ENCODE measurements at regions not wholly inside any gene's neighbourhood (a gene's known extent, or its start where the extent isn't known, plus 50 kb on each side); places are given as distances from the start of the nearest gene placed in this dataset.

- no peaks in the 10 kb centered on the region for H3K9me3 Mint-ChIP-seq
- no peak overlapping the region for H3K4me3 Mint-ChIP-seq
- H3K36me3 Mint-ChIP-seq (ENCODE audit: insufficient read depth): no peaks in the 10 kb centered on the region
- no peak for DNase-seq
- H3K4me1 Mint-ChIP-seq (ENCODE audit: low read depth): peaks cover 2% of the 10 kb centered on the region
- no peaks in the 10 kb centered on the region for H3K27me3 Mint-ChIP-seq (ENCODE audit: low read depth)
- ATAC-seq: no peak
Measured at GRCh38 chr15:70151462-70151861, 53.7 kb upstream of the TLE3 start.

GRCh38 chr15:70151003-70151402 lies 53.3 kb upstream of the TLE3 start:
- H3K27me3 Mint-ChIP-seq (ENCODE audit: low read depth): no peaks in the 10 kb centered on the region
- no peak for ATAC-seq
- H3K4me1 Mint-ChIP-seq (ENCODE audit: low read depth): peaks cover 2% of the 10 kb centered on the region
- no peak overlapping the region for H3K4me3 Mint-ChIP-seq
- H3K9me3 Mint-ChIP-seq: no peaks in the 10 kb centered on the region
- no peak for DNase-seq
- H3K36me3 Mint-ChIP-seq (ENCODE audit: insufficient read depth): no peaks in the 10 kb centered on the region

- Mint-ChIP-seq H3K27me3 (ENCODE audit: low read depth) (no peaks in the 10 kb centered on the region), H3K9me3 (no peaks in the 10 kb centered on the region), H3K4me1 (ENCODE audit: low read depth) (peaks cover 2% of the 10 kb centered on the region), H3K36me3 (ENCODE audit: insufficient read depth) (no peaks in the 10 kb centered on the region), H3K4me3 (no peak overlapping the region)
- DNase-seq: no peak
- ATAC-seq: no peak
Measured at GRCh38 chr15:70150405-70150747, 52.7 kb upstream of the TLE3 start.

- no peak overlapping the region for H3K4me3 Mint-ChIP-seq
- peaks cover 4% of the 10 kb centered on the region for H3K27me3 Mint-ChIP-seq (ENCODE audit: low read depth)
- H3K9me3 Mint-ChIP-seq: no peaks in the 10 kb centered on the region
- H3K36me3 Mint-ChIP-seq (ENCODE audit: insufficient read depth): no peaks in the 10 kb centered on the region
- DNase-seq (no peak), ATAC-seq (no peak)
- H3K4me1 Mint-ChIP-seq (ENCODE audit: low read depth): peaks cover 2% of the 10 kb centered on the region
Measured at GRCh38 chr15:70149667-70150404, 52.1 kb upstream of the TLE3 start.

- no peaks in the 10 kb centered on the region for H3K36me3 Mint-ChIP-seq (ENCODE audit: insufficient read depth)
- H3K9me3 Mint-ChIP-seq: no peaks in the 10 kb centered on the region
- ATAC-seq (no peak), DNase-seq (no peak)
- H3K4me3 Mint-ChIP-seq: no peak overlapping the region
- peaks cover 3% of the 10 kb centered on the region for H3K4me1 Mint-ChIP-seq (ENCODE audit: low read depth)
- peaks cover 12% of the 10 kb centered on the region for H3K27me3 Mint-ChIP-seq (ENCODE audit: low read depth)
Measured at GRCh38 chr15:70147778-70148177, 50.1 kb upstream of the TLE3 start.

Measured in activated T-cell treated with anti-CD3 and anti-CD28 coated beads, Interleukin-2, amount 50 U/mL, for 4 hours (primary cell).